Activated B cell treated with CpG ODN at 0.5 μM for 24 hours (primary cell): ENCODE measurements at regions not wholly inside any gene's neighbourhood (a gene's known extent, or its start where the extent isn't known, plus 50 kb on each side); places are given as distances from the start of the nearest gene placed in this dataset.

Experiments used
- ATAC-seq: fragments of 200-7000 bp; cut with Tn5 transposase; one replicate; pipeline ENCODE4 v1.10.0; 2021; ENCODE audit warnings: low read depth, mild to moderate bottlenecking, moderate library complexity
- CTCF ChIA-PET: fragments of 350-600 bp; sonication (Branson Sonifier 250); formaldehyde crosslinking; loops from one replicate; lab custom pipeline; 2021; ENCODE audit warnings: antibody characterized with exemption; lab: Charles Lee
- POLR2A ChIA-PET: fragments of 350-600 bp; sonication (Branson Sonifier 250); formaldehyde crosslinking; loops from one replicate; lab custom pipeline; 2021; ENCODE audit warnings: antibody characterized with exemption; lab: Charles Lee
- DNase-seq: peaks from one replicate; pipeline ENCODE4 v3.0.0; 2022
- H3K27ac Mint-ChIP-seq: one replicate; pipeline ENCODE4 v1.8.0; 2020; ENCODE audit warnings: mixed read lengths
- H3K27me3 Mint-ChIP-seq: one replicate; pipeline ENCODE4 v1.8.0; 2021; ENCODE audit warnings: mixed read lengths
- H3K36me3 Mint-ChIP-seq: one replicate; pipeline ENCODE4 v1.8.0; 2021; ENCODE audit warnings: low read depth, mixed read lengths
- H3K4me1 Mint-ChIP-seq: one replicate; pipeline ENCODE4 v1.8.0; 2021; ENCODE audit warnings: mixed read lengths
- H3K4me3 Mint-ChIP-seq: one replicate; pipeline ENCODE4 v1.8.0; 2020; ENCODE audit warnings: mild to moderate bottlenecking, mixed read lengths
- H3K9me3 Mint-ChIP-seq: one replicate; pipeline ENCODE4 v1.8.0; 2020; ENCODE audit warnings: mixed read lengths
- CTCF ChIP-seq: fragments of 200-600 bp; IDR thresholded peaks from one replicate; pipeline ENCODE4 v1.8.0; 2022; ENCODE audit warnings: antibody characterized with exemption, mild to moderate bottlenecking
- intact Hi-C: fragments of 100-400 bp; cut with micrococcal nuclease; formaldehyde crosslinking; loops from one replicate; pipeline ENCODE4 v1.15.1; 2024

DNA sequence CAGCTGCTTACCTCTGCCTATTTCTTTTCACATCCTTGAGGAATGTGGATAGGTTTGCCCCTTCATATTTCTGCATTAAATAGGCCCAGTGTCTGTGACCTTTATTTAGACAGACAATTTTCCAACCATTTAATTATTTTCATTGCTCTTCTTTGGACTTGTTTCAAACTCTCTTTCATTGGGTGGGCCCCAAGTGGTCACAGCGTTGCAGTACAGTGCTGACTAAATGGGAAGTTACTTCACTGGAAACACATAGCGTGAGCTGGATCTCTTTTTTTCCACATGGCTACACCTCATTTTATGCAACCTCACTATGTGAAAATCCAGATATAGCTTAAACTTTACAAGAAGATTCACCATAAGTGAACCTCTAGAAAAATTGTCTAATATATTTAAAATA, 438.9 kb downstream of the ADAMTS20 start:
- ATAC-seq: no peak
- H3K27ac Mint-ChIP-seq: no peak overlapping the region
- POLR2A ChIA-PET: no interaction called here

GRCh38 chr12:43112101-43112920, 439.7 kb downstream of the ADAMTS20 start:
- Mint-ChIP-seq H3K27ac (no peak overlapping the region), H3K36me3 (no peaks in the 10 kb centered on the region), H3K4me3 (no peak overlapping the region), H3K27me3 (no peaks in the 10 kb centered on the region), H3K4me1 (peaks cover 3% of the 10 kb centered on the region), H3K9me3 (no peaks in the 10 kb centered on the region)
- ATAC-seq (no peak), DNase-seq (no peak)
- CTCF ChIA-PET: no interaction called here
- no peak for TF ChIP-seq CTCF
- POLR2A ChIA-PET: no interaction called here
- intact Hi-C loops: no loop called here

More for the DNA sequence above, 438.9 kb downstream of the ADAMTS20 start:
- no peaks in the 10 kb centered on the region for H3K9me3 Mint-ChIP-seq
- CTCF ChIA-PET: no interaction called here
- no peak overlapping the region for H3K4me3 Mint-ChIP-seq
- no peak for TF ChIP-seq CTCF
- DNase-seq: no peak
- no peaks in the 10 kb centered on the region for H3K36me3 Mint-ChIP-seq
- no peaks in the 10 kb centered on the region for H3K27me3 Mint-ChIP-seq
- H3K4me1 Mint-ChIP-seq: peaks cover 3% of the 10 kb centered on the region
- intact Hi-C loops: no loop called here

- Mint-ChIP-seq H3K4me3 (no peak overlapping the region), H3K4me1 (peaks cover 3% of the 10 kb centered on the region), H3K27ac (no peak overlapping the region), H3K36me3 (no peaks in the 10 kb centered on the region), H3K27me3 (no peaks in the 10 kb centered on the region), H3K9me3 (no peaks in the 10 kb centered on the region)
- POLR2A ChIA-PET: no interaction called here
- no peak for TF ChIP-seq CTCF
- DNase-seq: no peak
- CTCF ChIA-PET: no interaction called here
- ATAC-seq: no peak
- intact Hi-C loops: no loop called here
These were observed 440.4 kb downstream of the ADAMTS20 start for GRCh38 chr12:43111608-43112007.

GRCh38 chr12:43109631-43110345, 442.2 kb downstream of the ADAMTS20 start:
- POLR2A ChIA-PET: no interaction called here
- CTCF ChIA-PET: no interaction called here
- Mint-ChIP-seq H3K27me3 (peaks cover under 1% of the 10 kb centered on the region), H3K4me3 (no peak overlapping the region), H3K9me3 (no peaks in the 10 kb centered on the region), H3K36me3 (no peaks in the 10 kb centered on the region), H3K4me1 (peaks cover 3% of the 10 kb centered on the region), H3K27ac (no peak overlapping the region)
- DNase-seq (no peak), ATAC-seq (no peak)
- intact Hi-C loops: no loop called here
- TF ChIP-seq CTCF: no peak

GRCh38 chr12:43108656-43109055, 443.3 kb downstream of the ADAMTS20 start:
- Mint-ChIP-seq H3K4me1 (peaks cover 3% of the 10 kb centered on the region), H3K9me3 (no peaks in the 10 kb centered on the region), H3K27ac (no peak overlapping the region), H3K36me3 (no peaks in the 10 kb centered on the region), H3K4me3 (no peak overlapping the region), H3K27me3 (peaks cover 1% of the 10 kb centered on the region)
- ATAC-seq: no peak
- intact Hi-C loops: no loop called here
- CTCF ChIA-PET: no interaction called here
- no peak for DNase-seq
- TF ChIP-seq CTCF: no peak
- POLR2A ChIA-PET: no interaction called here
